ENCODE measurements at regions not wholly inside any gene's neighbourhood (a gene's known extent, or its start where the extent isn't known, plus 50 kb on each side); places are given as distances from the start of the nearest gene placed in this dataset.
"Not testable (repeated sequence)": the region's sequence is repeated elsewhere in the genome, so short reads cannot be mapped to it uniquely, and the experiment has no call there.

GRCh38 chr6:112535816-112536215 is 188.7 kb downstream of the RFPL4B start:
- no peak overlapping the region for H3K4me3 Mint-ChIP-seq
- ATAC-seq (replicated peaks; ENCODE audit: extremely low read depth, poor library complexity, severe bottlenecking): no peak
- H3K4me1 Mint-ChIP-seq: no peaks in the 10 kb centered on the region
- H3K27me3 Mint-ChIP-seq: no peaks in the 10 kb centered on the region
- peaks cover 10% of the 10 kb centered on the region for H3K9me3 Mint-ChIP-seq
- DNase-seq (ENCODE audit: low spot score in 2 of 2): no peak
- H3K27ac Mint-ChIP-seq (ENCODE audit: low read depth): no peak overlapping the region
- peaks cover 2% of the 10 kb centered on the region for H3K36me3 Mint-ChIP-seq (ENCODE audit: insufficient read depth)

GRCh38 chr6:112539355-112539754 is 192.2 kb downstream of the RFPL4B start:
- H3K4me1 Mint-ChIP-seq: no peaks in the 10 kb centered on the region
- ATAC-seq (replicated peaks; ENCODE audit: extremely low read depth, poor library complexity, severe bottlenecking) (no peak), DNase-seq (ENCODE audit: low spot score in 2 of 2) (no peak)
- no peak overlapping the region for H3K4me3 Mint-ChIP-seq
- H3K27me3 Mint-ChIP-seq: no peaks in the 10 kb centered on the region
- peaks cover 2% of the 10 kb centered on the region for H3K36me3 Mint-ChIP-seq (ENCODE audit: insufficient read depth)
- H3K27ac Mint-ChIP-seq (ENCODE audit: low read depth): no peak overlapping the region
- peaks cover 20% of the 10 kb centered on the region for H3K9me3 Mint-ChIP-seq

GRCh38 chr6:112541847-112542246 is 194.7 kb downstream of the RFPL4B start:
- not testable (repeated sequence) for H3K4me3 Mint-ChIP-seq; ATAC-seq (replicated peaks; ENCODE audit: extremely low read depth, poor library complexity, severe bottlenecking); H3K27ac Mint-ChIP-seq (ENCODE audit: low read depth); H3K4me1 Mint-ChIP-seq; DNase-seq (ENCODE audit: low spot score in 2 of 2); H3K27me3 Mint-ChIP-seq; H3K36me3 Mint-ChIP-seq (ENCODE audit: insufficient read depth)
- H3K9me3 Mint-ChIP-seq: peaks cover 12% of the 10 kb centered on the region

GRCh38 chr6:112547321-112548085 is 200.4 kb downstream of the RFPL4B start:
- peaks cover 16% of the 10 kb centered on the region for H3K9me3 Mint-ChIP-seq
- H3K4me3 Mint-ChIP-seq; H3K4me1 Mint-ChIP-seq; H3K36me3 Mint-ChIP-seq (ENCODE audit: insufficient read depth); ATAC-seq (replicated peaks; ENCODE audit: extremely low read depth, poor library complexity, severe bottlenecking); H3K27ac Mint-ChIP-seq (ENCODE audit: low read depth); DNase-seq (ENCODE audit: low spot score in 2 of 2); H3K27me3 Mint-ChIP-seq: not testable (repeated sequence)

GRCh38 chr6:112549749-112550148 is 202.6 kb downstream of the RFPL4B start:
- H3K27me3 Mint-ChIP-seq: no peaks in the 10 kb centered on the region
- no peaks in the 10 kb centered on the region for H3K36me3 Mint-ChIP-seq (ENCODE audit: insufficient read depth)
- no peaks in the 10 kb centered on the region for H3K4me1 Mint-ChIP-seq
- DNase-seq (ENCODE audit: low spot score in 2 of 2) (no peak), ATAC-seq (replicated peaks; ENCODE audit: extremely low read depth, poor library complexity, severe bottlenecking) (no peak)
- H3K4me3 Mint-ChIP-seq: no peak overlapping the region
- H3K9me3 Mint-ChIP-seq: peaks cover 10% of the 10 kb centered on the region
- no peak overlapping the region for H3K27ac Mint-ChIP-seq (ENCODE audit: low read depth)

- Mint-ChIP-seq H3K27me3 (no peaks in the 10 kb centered on the region), H3K9me3 (peaks cover 2% of the 10 kb centered on the region), H3K4me3 (no peak overlapping the region), H3K36me3 (ENCODE audit: insufficient read depth) (no peaks in the 10 kb centered on the region), H3K4me1 (no peaks in the 10 kb centered on the region), H3K27ac (ENCODE audit: low read depth) (no peak overlapping the region)
- DNase-seq (ENCODE audit: low spot score in 2 of 2) (no peak), ATAC-seq (replicated peaks; ENCODE audit: extremely low read depth, poor library complexity, severe bottlenecking) (no peak)
Measured at GRCh38 chr6:112557435-112557834, 210.3 kb downstream of the RFPL4B start.

GRCh38 chr6:112557961-112558360 is 210.8 kb downstream of the RFPL4B start:
- no peak overlapping the region for H3K4me3 Mint-ChIP-seq
- H3K9me3 Mint-ChIP-seq: no peaks in the 10 kb centered on the region
- no peaks in the 10 kb centered on the region for H3K27me3 Mint-ChIP-seq
- H3K36me3 Mint-ChIP-seq (ENCODE audit: insufficient read depth): no peaks in the 10 kb centered on the region
- H3K4me1 Mint-ChIP-seq: no peaks in the 10 kb centered on the region
- DNase-seq (ENCODE audit: low spot score in 2 of 2): no peak
- ATAC-seq (replicated peaks; ENCODE audit: extremely low read depth, poor library complexity, severe bottlenecking): no peak
- H3K27ac Mint-ChIP-seq (ENCODE audit: low read depth): no peak overlapping the region

GRCh38 chr6:112560651-112561050 is 213.5 kb downstream of the RFPL4B start:
- Mint-ChIP-seq H3K27me3 (no peaks in the 10 kb centered on the region), H3K36me3 (ENCODE audit: insufficient read depth) (no peaks in the 10 kb centered on the region), H3K4me1 (no peaks in the 10 kb centered on the region), H3K9me3 (no peaks in the 10 kb centered on the region), H3K27ac (ENCODE audit: low read depth) (no peak overlapping the region), H3K4me3 (no peak overlapping the region)
- no peak for DNase-seq (ENCODE audit: low spot score in 2 of 2)
- ATAC-seq (replicated peaks; ENCODE audit: extremely low read depth, poor library complexity, severe bottlenecking): no peak

- H3K4me3 Mint-ChIP-seq: no peak overlapping the region
- DNase-seq (ENCODE audit: low spot score in 2 of 2) (no peak), ATAC-seq (replicated peaks; ENCODE audit: extremely low read depth, poor library complexity, severe bottlenecking) (no peak)
- no peak overlapping the region for H3K27ac Mint-ChIP-seq (ENCODE audit: low read depth)
- no peaks in the 10 kb centered on the region for H3K4me1 Mint-ChIP-seq
- H3K9me3 Mint-ChIP-seq: no peaks in the 10 kb centered on the region
- no peaks in the 10 kb centered on the region for H3K27me3 Mint-ChIP-seq
- no peaks in the 10 kb centered on the region for H3K36me3 Mint-ChIP-seq (ENCODE audit: insufficient read depth)
Measured at GRCh38 chr6:112562301-112563231, 215.4 kb downstream of the RFPL4B start.

- no peaks in the 10 kb centered on the region for H3K9me3 Mint-ChIP-seq
- DNase-seq (ENCODE audit: low spot score in 2 of 2): no peak
- no peak overlapping the region for H3K27ac Mint-ChIP-seq (ENCODE audit: low read depth)
- no peak overlapping the region for H3K4me3 Mint-ChIP-seq
- no peak for ATAC-seq (replicated peaks; ENCODE audit: extremely low read depth, poor library complexity, severe bottlenecking)
- no peaks in the 10 kb centered on the region for H3K4me1 Mint-ChIP-seq
- no peaks in the 10 kb centered on the region for H3K27me3 Mint-ChIP-seq
- H3K36me3 Mint-ChIP-seq (ENCODE audit: insufficient read depth): no peaks in the 10 kb centered on the region
Measured at GRCh38 chr6:112563368-112563767, 216.2 kb downstream of the RFPL4B start.

- Mint-ChIP-seq H3K9me3 (no peaks in the 10 kb centered on the region), H3K27me3 (no peaks in the 10 kb centered on the region), H3K4me3 (no peak overlapping the region), H3K4me1 (no peaks in the 10 kb centered on the region), H3K27ac (ENCODE audit: low read depth) (no peak overlapping the region), H3K36me3 (ENCODE audit: insufficient read depth) (no peaks in the 10 kb centered on the region)
- ATAC-seq (replicated peaks; ENCODE audit: extremely low read depth, poor library complexity, severe bottlenecking) (no peak), DNase-seq (ENCODE audit: low spot score in 2 of 2) (no peak)
Measured at GRCh38 chr6:112568066-112568465, 220.9 kb downstream of the RFPL4B start.

GRCh38 chr6:112571488-112572270 is 224.5 kb downstream of the RFPL4B start:
- no peak for DNase-seq (ENCODE audit: low spot score in 2 of 2)
- H3K27me3 Mint-ChIP-seq: no peaks in the 10 kb centered on the region
- no peak for ATAC-seq (replicated peaks; ENCODE audit: extremely low read depth, poor library complexity, severe bottlenecking)
- H3K4me1 Mint-ChIP-seq: no peaks in the 10 kb centered on the region
- H3K27ac Mint-ChIP-seq (ENCODE audit: low read depth): no peak overlapping the region
- no peaks in the 10 kb centered on the region for H3K36me3 Mint-ChIP-seq (ENCODE audit: insufficient read depth)
- H3K4me3 Mint-ChIP-seq: no peak overlapping the region
- H3K9me3 Mint-ChIP-seq: peaks cover 4% of the 10 kb centered on the region

Data from central memory CD8-positive, alpha-beta T cell (primary cell).